Right ventricle myocardium inferior (tissue), 1 donor: ENCODE measurements at regions not wholly inside any gene's neighbourhood (a gene's known extent, or its start where the extent isn't known, plus 50 kb on each side); places are given as distances from the start of the nearest gene placed in this dataset.
"Not testable (repeated sequence)": the region's sequence is repeated elsewhere in the genome, so short reads cannot be mapped to it uniquely, and the experiment has no call there.

ENCODE experiments used
- ATAC-seq: fragments of 200-7000 bp; cut with Tn5 transposase; one replicate; pipeline ENCODE4 v1.9.1; 2020; ENCODE audit warnings: mild to moderate bottlenecking, moderate library complexity
- DNase-seq: peaks from one replicate; pipeline ENCODE4 v3.0.0; 2021; ENCODE audit errors: missing footprints
- intact Hi-C: fragments of 100-400 bp; cut with DNase I; formaldehyde crosslinking; loops from one replicate; pipeline ENCODE4 v1.11.0; 2022
- donor health status: DM: no; HTN: yes; CAD: no; lungs with severe emphysema.

- intact Hi-C loops, result no loop called here
- ATAC-seq (no peak), DNase-seq (no peak)
These were observed 825.8 kb downstream of the SOCS6 start for GRCh38 chr18:71114550-71115210.

- DNase-seq (no peak), ATAC-seq (no peak)
These were observed 818.4 kb downstream of the SOCS6 start for GRCh38 chr18:71107244-71107643.

GRCh38 chr18:71106701-71107100, 817.9 kb downstream of the SOCS6 start:
- ATAC-seq (no peak), DNase-seq (no peak)
- intact Hi-C loops, result no loop called here

More at GRCh38 chr18:71107244-71107643, 818.4 kb downstream of the SOCS6 start:
- intact Hi-C loops, result no loop called here

GRCh38 chr18:71105994-71106546, 817.2 kb downstream of the SOCS6 start:
- ATAC-seq (no peak), DNase-seq (no peak)
- intact Hi-C loops, result no loop called here

- DNase-seq, result no peak
- intact Hi-C loops, result no loop called here
- peak; percentile 44 for ATAC-seq
These were observed 816.4 kb downstream of the SOCS6 start for GRCh38 chr18:71105078-71105819.

- no peak for DNase-seq
- intact Hi-C loops, result no loop called here
- ATAC-seq, result no peak
These were observed 790.8 kb downstream of the SOCS6 start for GRCh38 chr18:71079606-71080005.

GRCh38 chr18:71077451-71077850, 788.6 kb downstream of the SOCS6 start:
- ATAC-seq (no peak), DNase-seq (no peak)
- intact Hi-C loops, result no loop called here

GRCh38 chr18:71075147-71075546, 786.3 kb downstream of the SOCS6 start:
- DNase-seq, result no peak
- intact Hi-C loops, result no loop called here
- no peak for ATAC-seq

- intact Hi-C loops, result no loop called here
- DNase-seq, result no peak
- ATAC-seq, result no peak
These were observed 779.5 kb downstream of the SOCS6 start for GRCh38 chr18:71068338-71068737.

GRCh38 chr18:71049893-71050292, 761.0 kb downstream of the SOCS6 start:
- no peak for ATAC-seq
- DNase-seq, result no peak
- intact Hi-C loops, result no loop called here

- intact Hi-C loops, result no loop called here
- DNase-seq, result no peak
These were observed 759.0 kb downstream of the SOCS6 start for GRCh38 chr18:71047882-71048281.

GRCh38 chr18:71045331-71046065, 756.7 kb downstream of the SOCS6 start:
- intact Hi-C loops, result no loop called here
- no peak for ATAC-seq
- DNase-seq, result no peak

More at GRCh38 chr18:71047882-71048281, 759.0 kb downstream of the SOCS6 start:
- no peak for ATAC-seq

- intact Hi-C loops, result no loop called here
- no peak for DNase-seq
- ATAC-seq, result no peak
These were observed 751.3 kb downstream of the SOCS6 start for GRCh38 chr18:71040161-71040560.

- ATAC-seq, result no peak
- intact Hi-C loops, result no loop called here
- no peak for DNase-seq
These were observed 749.4 kb downstream of the SOCS6 start for GRCh38 chr18:71038196-71038595.

- no peak for ATAC-seq
- intact Hi-C loops, result no loop called here
These were observed 747.9 kb downstream of the SOCS6 start for GRCh38 chr18:71036783-71037182.

GRCh38 chr18:71031296-71032191, 742.7 kb downstream of the SOCS6 start:
- intact Hi-C loops, DNase-seq, ATAC-seq: not testable (repeated sequence)

More at GRCh38 chr18:71036783-71037182, 747.9 kb downstream of the SOCS6 start:
- DNase-seq, result no peak

GRCh38 chr18:71030085-71030484, 741.2 kb downstream of the SOCS6 start:
- ATAC-seq, intact Hi-C loops, DNase-seq: not testable (repeated sequence)

- no peak for ATAC-seq
- intact Hi-C loops, result no loop called here
These were observed 739.5 kb downstream of the SOCS6 start for GRCh38 chr18:71028285-71028762.

More at GRCh38 chr18:71028285-71028762, 739.5 kb downstream of the SOCS6 start:
- DNase-seq, result no peak
